ENCODE measurements at regions not wholly inside any gene's neighbourhood (a gene's known extent, or its start where the extent isn't known, plus 50 kb on each side); places are given as distances from the start of the nearest gene placed in this dataset.
A peak's percentile ranks its signal among the peaks of the same experiment; 100 is the strongest.

GRCh38 chr6:14862845-14863244 lies 383.0 kb upstream of the JARID2 start:
- Histone ChIP-seq H3K4me1 (ENCODE audit: control insufficient read depth, insufficient read depth, low read length) (no peaks in the 10 kb centered on the region), H3K9me3 (ENCODE audit: control insufficient read depth, insufficient read depth, low read depth, low read length) (no peaks in the 10 kb centered on the region), H3K4me3 (ENCODE audit: low read depth in 2 of 2, low read length in 2 of 2) (no peak overlapping the region), H3K27me3 (ENCODE audit: control insufficient read depth, insufficient read depth, low read length) (no peaks in the 10 kb centered on the region), H3K27ac (ENCODE audit: low read length) (no peak overlapping the region), H3K36me3 (ENCODE audit: control insufficient read depth, insufficient read depth, low read length) (no peaks in the 10 kb centered on the region)
- POLR2A ChIA-PET, result no interaction called here
- CTCF ChIA-PET, result interaction anchor here (0.7 kb wide), 1 partner anchor 38 kb away, joined by 4 read pairs; no protein-coding TSS in a partner anchor
- TF ChIP-seq POLR2AphosphoS5 (IDR thresholded peaks at IDR 0.05; ENCODE audit: low read depth, low read length) (no peak), SIN3A (IDR thresholded peaks at IDR 0.05; ENCODE audit: borderline replicate concordance, insufficient read depth, low read depth, low read length) (no peak), TCF7L2 (IDR thresholded peaks at IDR 0.05; ENCODE audit: low read depth, low read length) (no peak), CTCF (IDR thresholded peaks at IDR 0.05) (no peak), REST (IDR thresholded peaks at IDR 0.05; ENCODE audit: insufficient read depth in 1 of 2, low read depth in 2 of 2, low read length in 1 of 2) (no peak)
- BruUV-seq (replicated peaks), result no TSS peak
- in situ Hi-C loops (cut with HindIII; ENCODE audit: low pct_unique_long_range_greater_than_20kb, low sequenced_read_pairs), result no loop called here
- ATAC-seq (no peak), DNase-seq (ENCODE audit: low read depth, low spot score) (no peak)
- intact Hi-C loops (cut with micrococcal nuclease; ENCODE audit: unreplicated experiment), result no loop called here

- TF ChIP-seq POLR2AphosphoS5 (IDR thresholded peaks at IDR 0.05; ENCODE audit: low read depth, low read length) (no peak), TCF7L2 (IDR thresholded peaks at IDR 0.05; ENCODE audit: low read depth, low read length) (no peak), SIN3A (IDR thresholded peaks at IDR 0.05; ENCODE audit: borderline replicate concordance, insufficient read depth, low read depth, low read length) (no peak), CTCF (IDR thresholded peaks at IDR 0.05) (0 out of 2 replicates have a peak, but pooled peaks have one; percentile 14), REST (IDR thresholded peaks at IDR 0.05; ENCODE audit: insufficient read depth in 1 of 2, low read depth in 2 of 2, low read length in 1 of 2) (no peak)
- in situ Hi-C loops (cut with HindIII; ENCODE audit: low pct_unique_long_range_greater_than_20kb, low sequenced_read_pairs) (no loop called here), intact Hi-C loops (cut with micrococcal nuclease; ENCODE audit: unreplicated experiment) (no loop called here)
- ChIA-PET POLR2A (no interaction called here), CTCF (interaction anchor here (0.6 kb wide), 1 partner anchor 383 kb away, joined by 3 read pairs; no protein-coding TSS in a partner anchor)
- no peak overlapping the region for H3K27ac ChIP-seq (ENCODE audit: low read length)
- H3K4me1 ChIP-seq (ENCODE audit: control insufficient read depth, insufficient read depth, low read length), result no peaks in the 10 kb centered on the region
- H3K9me3 ChIP-seq (ENCODE audit: control insufficient read depth, insufficient read depth, low read depth, low read length), result no peaks in the 10 kb centered on the region
- H3K36me3 ChIP-seq (ENCODE audit: control insufficient read depth, insufficient read depth, low read length), result no peaks in the 10 kb centered on the region
- BruUV-seq (replicated peaks), result no TSS peak
- no peaks in the 10 kb centered on the region for H3K27me3 ChIP-seq (ENCODE audit: control insufficient read depth, insufficient read depth, low read length)
- no peak overlapping the region for H3K4me3 ChIP-seq (ENCODE audit: low read depth in 2 of 2, low read length in 2 of 2)
- DNase-seq (ENCODE audit: low read depth, low spot score) (no peak), ATAC-seq (peak; percentile 69; the same call in 1 of the 2 replicates)
Observed at GRCh38 chr6:14863902-14864850, 381.7 kb upstream of the JARID2 start.
